ENCODE measurements at regions not wholly inside any gene's neighbourhood (a gene's known extent, or its start where the extent isn't known, plus 50 kb on each side); places are given as distances from the start of the nearest gene placed in this dataset.
A peak's percentile ranks its signal among the peaks of the same experiment; 100 is the strongest.

- no peak for DNase-seq
Observed at GRCh38 chr18:23350188-23350587, 102.9 kb upstream of the RIOK3 start.

- DNase-seq: no peak
Observed at GRCh38 chr18:23351521-23351920, 101.6 kb upstream of the RIOK3 start.

- no peak for DNase-seq
Observed at GRCh38 chr18:23352042-23352441, 101.0 kb upstream of the RIOK3 start.

- no peak for DNase-seq
Observed at GRCh38 chr18:23353459-23353858, 99.6 kb upstream of the RIOK3 start.

- DNase-seq: no peak
Observed at GRCh38 chr18:23354625-23355024, 98.5 kb upstream of the RIOK3 start.

GRCh38 chr18:23355206-23355605 is 97.9 kb upstream of the RIOK3 start:
- DNase-seq: no peak

GRCh38 chr18:23356424-23356823 is 96.7 kb upstream of the RIOK3 start:
- DNase-seq: no peak

- DNase-seq: no peak
Observed at GRCh38 chr18:23356915-23357601, 96.0 kb upstream of the RIOK3 start.

GRCh38 chr18:23357996-23358594 is 95.0 kb upstream of the RIOK3 start:
- DNase-seq: no peak

GRCh38 chr18:23359421-23359820 is 93.7 kb upstream of the RIOK3 start:
- DNase-seq: no peak

GRCh38 chr18:23363865-23364570 is 89.1 kb upstream of the RIOK3 start:
- no peak for DNase-seq

- no peak for DNase-seq
Observed at GRCh38 chr18:23365602-23366001, 87.5 kb upstream of the RIOK3 start.

- no peak for DNase-seq
Observed at GRCh38 chr18:23369266-23369665, 83.8 kb upstream of the RIOK3 start.

GRCh38 chr18:23373570-23373969 is 79.5 kb upstream of the RIOK3 start:
- DNase-seq: no peak

- no peak for DNase-seq
Observed at GRCh38 chr18:23377669-23378301, 75.3 kb upstream of the RIOK3 start.

- DNase-seq: no peak
Observed at GRCh38 chr18:23378302-23378686, 74.8 kb upstream of the RIOK3 start.

- no peak for DNase-seq
Observed at GRCh38 chr18:23380001-23380550, 73.0 kb upstream of the RIOK3 start.

GRCh38 chr18:23380817-23381216 is 72.3 kb upstream of the RIOK3 start:
- no peak for DNase-seq

- no peak for DNase-seq
Observed at GRCh38 chr18:23383494-23383893, 69.6 kb upstream of the RIOK3 start.

- no peak for DNase-seq
Observed at GRCh38 chr18:23384778-23385736, 68.0 kb upstream of the RIOK3 start.

- no peak for DNase-seq
Observed at GRCh38 chr18:23386317-23386716, 66.8 kb upstream of the RIOK3 start.

- DNase-seq: peak; percentile 20
Observed at GRCh38 chr18:23387265-23387664, 65.8 kb upstream of the RIOK3 start.

Data from NCI-H1436 (cell line).